ENCODE measurements at regions not wholly inside any gene's neighbourhood (a gene's known extent, or its start where the extent isn't known, plus 50 kb on each side); places are given as distances from the start of the nearest gene placed in this dataset.

DNA sequence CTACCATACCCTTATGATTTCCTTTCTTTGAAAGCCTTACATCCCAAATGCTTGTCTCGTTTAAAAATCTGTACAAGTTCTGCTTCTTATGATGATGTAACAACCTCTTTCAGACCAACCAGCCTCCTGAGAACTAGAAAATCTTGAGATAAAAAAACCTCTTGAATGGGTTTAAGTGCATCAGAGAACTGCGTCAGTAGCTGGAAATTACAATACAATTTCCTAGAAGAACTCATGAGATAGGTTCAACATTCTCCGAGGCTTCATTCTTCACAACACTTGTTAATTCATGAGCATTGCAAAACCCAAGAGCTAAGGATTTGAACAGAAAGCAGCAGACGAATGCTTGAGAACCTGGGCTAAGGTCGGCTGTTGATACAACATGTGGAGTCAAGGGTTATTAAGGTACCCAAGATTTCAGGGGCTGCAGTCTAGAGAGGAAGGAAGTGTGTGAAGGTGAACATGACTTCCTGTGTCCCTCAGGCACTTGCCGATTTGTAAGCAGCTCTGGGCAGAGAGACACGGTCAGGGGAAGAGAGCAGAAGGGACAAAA is 286.0 kb downstream of the ICE1 start:
- DNase-seq (ENCODE audit: low read depth), result no peak
- TF ChIP-seq, protein P1, sequence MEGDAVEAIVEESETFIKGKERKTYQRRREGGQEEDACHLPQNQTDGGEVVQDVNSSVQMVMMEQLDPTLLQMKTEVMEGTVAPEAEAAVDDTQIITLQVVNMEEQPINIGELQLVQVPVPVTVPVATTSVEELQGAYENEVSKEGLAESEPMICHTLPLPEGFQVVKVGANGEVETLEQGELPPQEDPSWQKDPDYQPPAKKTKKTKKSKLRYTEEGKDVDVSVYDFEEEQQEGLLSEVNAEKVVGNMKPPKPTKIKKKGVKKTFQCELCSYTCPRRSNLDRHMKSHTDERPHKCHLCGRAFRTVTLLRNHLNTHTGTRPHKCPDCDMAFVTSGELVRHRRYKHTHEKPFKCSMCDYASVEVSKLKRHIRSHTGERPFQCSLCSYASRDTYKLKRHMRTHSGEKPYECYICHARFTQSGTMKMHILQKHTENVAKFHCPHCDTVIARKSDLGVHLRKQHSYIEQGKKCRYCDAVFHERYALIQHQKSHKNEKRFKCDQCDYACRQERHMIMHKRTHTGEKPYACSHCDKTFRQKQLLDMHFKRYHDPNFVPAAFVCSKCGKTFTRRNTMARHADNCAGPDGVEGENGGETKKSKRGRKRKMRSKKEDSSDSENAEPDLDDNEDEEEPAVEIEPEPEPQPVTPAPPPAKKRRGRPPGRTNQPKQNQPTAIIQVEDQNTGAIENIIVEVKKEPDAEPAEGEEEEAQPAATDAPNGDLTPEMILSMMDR (IDR thresholded peaks at IDR 0.05; ENCODE audit: control insufficient read depth, insufficient read depth, low read depth, low read length, missing control alignments), result no peak
- no peak overlapping the region for H3K4me3 ChIP-seq (ENCODE audit: control insufficient read depth, low read depth, low read length)

DNA sequence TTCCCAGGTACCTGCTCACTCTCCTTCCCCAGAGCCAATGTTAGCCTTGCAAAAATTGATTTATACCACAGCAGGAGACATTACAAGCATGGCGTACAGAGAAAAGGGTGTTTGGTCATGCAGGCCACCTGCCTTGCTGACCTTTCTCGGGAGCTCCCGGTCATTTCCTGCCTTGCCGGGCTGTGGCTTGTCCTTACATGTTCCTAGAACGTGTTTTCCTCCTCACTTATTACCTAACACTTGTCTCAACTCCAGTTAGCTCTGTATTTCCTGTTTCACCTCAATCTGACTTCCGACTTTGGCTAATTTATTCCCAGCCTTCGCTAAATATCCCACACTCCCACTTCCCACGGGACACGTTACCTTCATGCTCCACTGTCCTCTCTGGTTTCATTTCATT is 282.5 kb downstream of the ICE1 start:
- H3K4me3 ChIP-seq (ENCODE audit: control insufficient read depth, low read depth, low read length), result no peak overlapping the region
- no peak for DNase-seq (ENCODE audit: low read depth)
- TF ChIP-seq, protein P1 (IDR thresholded peaks at IDR 0.05; ENCODE audit: control insufficient read depth, insufficient read depth, low read depth, low read length, missing control alignments), result no peak

DNA sequence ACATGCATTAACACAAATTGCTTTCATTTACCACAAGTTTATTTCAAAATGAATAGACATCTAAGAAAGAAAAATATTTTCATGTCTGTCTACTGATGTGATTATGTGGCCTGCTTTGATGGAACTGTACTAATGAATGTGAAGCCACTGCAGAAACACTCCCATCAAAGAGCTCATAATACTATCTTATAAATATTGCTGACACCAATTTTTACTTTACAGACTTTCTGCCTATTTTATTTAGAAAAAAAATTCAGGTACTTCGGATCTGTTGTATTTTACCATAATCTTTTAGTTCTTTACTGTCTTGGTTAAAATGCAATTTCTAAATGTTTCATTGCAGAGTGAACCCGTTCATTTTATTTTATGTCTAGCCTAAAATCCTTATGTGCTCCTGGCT is 281.9 kb downstream of the ICE1 start:
- TF ChIP-seq, protein P1 (IDR thresholded peaks at IDR 0.05; ENCODE audit: control insufficient read depth, insufficient read depth, low read depth, low read length, missing control alignments), result no peak
- no peak for DNase-seq (ENCODE audit: low read depth)
- no peak overlapping the region for H3K4me3 ChIP-seq (ENCODE audit: control insufficient read depth, low read depth, low read length)

DNA sequence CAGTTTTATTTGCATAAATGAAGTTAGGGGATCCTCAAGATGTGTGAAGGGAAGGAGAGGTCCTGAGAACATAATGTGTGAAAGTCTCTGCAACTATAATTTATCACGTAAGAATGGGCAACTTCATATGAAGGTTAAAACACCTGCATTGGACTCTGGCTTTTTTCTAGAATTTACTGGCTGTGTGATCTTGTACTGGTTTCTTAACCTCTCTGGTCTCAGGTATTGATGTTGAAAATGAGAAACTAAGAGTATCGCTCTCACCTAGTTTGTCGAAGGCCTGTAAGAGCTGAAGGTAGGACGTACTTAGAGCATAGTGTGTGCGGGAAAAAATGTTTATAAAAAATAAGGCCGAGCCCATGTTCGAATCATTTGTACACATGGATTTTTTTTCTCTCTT is 280.5 kb downstream of the ICE1 start:
- DNase-seq (ENCODE audit: low read depth), result no peak
- no peak overlapping the region for H3K4me3 ChIP-seq (ENCODE audit: control insufficient read depth, low read depth, low read length)
- TF ChIP-seq, protein P1 (IDR thresholded peaks at IDR 0.05; ENCODE audit: control insufficient read depth, insufficient read depth, low read depth, low read length, missing control alignments), result no peak

DNA sequence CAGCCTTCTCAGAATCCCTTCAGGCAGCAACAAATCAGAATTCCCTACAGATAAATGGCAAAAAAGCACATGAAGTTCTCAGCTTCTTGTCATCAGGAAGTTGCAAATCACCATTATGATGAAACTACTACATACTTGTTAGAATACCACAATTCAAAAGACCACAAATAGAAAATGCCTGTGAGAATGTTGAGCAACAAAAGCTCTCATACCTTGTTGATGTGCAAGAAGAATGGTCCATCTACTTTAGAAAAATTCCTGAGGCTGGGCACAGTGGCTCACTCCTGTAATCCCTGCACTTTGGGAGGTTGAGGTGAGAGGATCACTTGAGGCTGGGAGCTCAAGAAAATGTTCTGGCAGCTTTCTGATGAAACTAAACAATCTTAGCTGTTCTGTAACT is 278.1 kb downstream of the ICE1 start:
- no peak overlapping the region for H3K4me3 ChIP-seq (ENCODE audit: control insufficient read depth, low read depth, low read length)
- TF ChIP-seq, protein P1 (IDR thresholded peaks at IDR 0.05; ENCODE audit: control insufficient read depth, insufficient read depth, low read depth, low read length, missing control alignments), result no peak
- DNase-seq (ENCODE audit: low read depth), result no peak

DNA sequence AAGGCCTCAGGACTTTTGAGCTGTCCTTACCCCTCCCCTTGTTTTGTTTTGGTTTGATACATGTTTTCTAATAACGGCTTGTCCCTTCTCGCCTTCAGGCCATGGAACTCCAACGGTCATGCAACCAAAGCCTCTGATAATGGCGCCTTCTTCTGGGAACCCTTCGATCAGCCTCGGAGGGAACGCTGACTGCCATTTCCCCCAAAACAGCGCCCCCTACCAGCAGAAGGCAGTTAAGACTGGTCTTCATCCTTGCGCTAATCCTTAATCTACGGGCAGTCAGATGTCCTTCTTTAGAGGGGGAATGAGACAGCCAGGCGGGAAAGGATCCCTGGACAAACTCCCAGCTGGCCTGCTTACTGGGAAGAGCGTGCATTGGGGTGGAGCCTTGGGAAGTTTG is 276.6 kb downstream of the ICE1 start:
- TF ChIP-seq, protein P1 (IDR thresholded peaks at IDR 0.05; ENCODE audit: control insufficient read depth, insufficient read depth, low read depth, low read length, missing control alignments), result no peak
- no peak overlapping the region for H3K4me3 ChIP-seq (ENCODE audit: control insufficient read depth, low read depth, low read length)
- DNase-seq (ENCODE audit: low read depth), result no peak

DNA sequence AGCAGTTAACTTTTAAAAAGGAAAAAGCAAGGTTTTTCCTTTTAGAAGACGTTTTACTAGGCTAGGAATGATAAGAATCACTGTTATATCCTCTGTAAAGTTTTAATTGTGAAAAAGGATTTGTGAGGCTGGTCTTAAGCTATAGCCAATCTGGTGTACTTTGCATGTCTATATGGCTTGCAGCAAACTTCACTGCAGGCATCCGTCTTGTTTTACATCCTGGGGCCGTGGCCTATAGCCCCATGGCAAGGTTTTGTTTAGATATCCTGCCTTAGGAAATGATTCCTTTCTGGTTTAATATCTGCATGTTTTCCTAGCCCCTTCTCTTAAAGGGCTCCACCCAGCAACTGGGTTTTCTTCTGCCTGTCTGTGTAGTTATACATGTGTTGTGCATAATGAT is 272.8 kb downstream of the ICE1 start:
- no peak for DNase-seq (ENCODE audit: low read depth)
- no peak overlapping the region for H3K4me3 ChIP-seq (ENCODE audit: control insufficient read depth, low read depth, low read length)
- TF ChIP-seq, protein P1 (IDR thresholded peaks at IDR 0.05; ENCODE audit: control insufficient read depth, insufficient read depth, low read depth, low read length, missing control alignments), result no peak

All from AG09309 (cell line).